Islet precursor cell (in vitro differentiated cells): ENCODE measurements at regions not wholly inside any gene's neighbourhood (a gene's known extent, or its start where the extent isn't known, plus 50 kb on each side); places are given as distances from the start of the nearest gene placed in this dataset.

Experiments used
- DNase-seq: peaks from one replicate; pipeline ENCODE4 v3.0.0-alpha.2; 2018

GRCh38 chr12:47303995-47304560 lies 224.3 kb upstream of the AMIGO2 start:
- no peak for DNase-seq

GRCh38 chr12:47303207-47303606 lies 223.4 kb upstream of the AMIGO2 start:
- DNase-seq, result no peak

GRCh38 chr12:47302111-47302671 lies 222.4 kb upstream of the AMIGO2 start:
- DNase-seq, result no peak

- no peak for DNase-seq
These were observed 219.8 kb upstream of the AMIGO2 start for GRCh38 chr12:47299586-47299985.

GRCh38 chr12:47297993-47298392 lies 218.2 kb upstream of the AMIGO2 start:
- DNase-seq, result no peak

GRCh38 chr12:47296828-47297227 lies 217.1 kb upstream of the AMIGO2 start:
- DNase-seq, result no peak

- DNase-seq, result no peak
These were observed 213.6 kb upstream of the AMIGO2 start for GRCh38 chr12:47293406-47293805.

- no peak for DNase-seq
These were observed 206.9 kb upstream of the AMIGO2 start for GRCh38 chr12:47286676-47287075.
